Activated CD4-positive, CD25-positive, alpha-beta regulatory T cell (primary cell): ENCODE measurements at regions not wholly inside any gene's neighbourhood (a gene's known extent, or its start where the extent isn't known, plus 50 kb on each side); places are given as distances from the start of the nearest gene placed in this dataset.
"Not testable (repeated sequence)": the region's sequence is repeated elsewhere in the genome, so short reads cannot be mapped to it uniquely, and the experiment has no call there.

Experiments used
- DNase-seq, 4 experiments: peaks; one replicate each; lab custom pipeline; 2025; lab: John Stamatoyannopoulos, UW

DNA sequence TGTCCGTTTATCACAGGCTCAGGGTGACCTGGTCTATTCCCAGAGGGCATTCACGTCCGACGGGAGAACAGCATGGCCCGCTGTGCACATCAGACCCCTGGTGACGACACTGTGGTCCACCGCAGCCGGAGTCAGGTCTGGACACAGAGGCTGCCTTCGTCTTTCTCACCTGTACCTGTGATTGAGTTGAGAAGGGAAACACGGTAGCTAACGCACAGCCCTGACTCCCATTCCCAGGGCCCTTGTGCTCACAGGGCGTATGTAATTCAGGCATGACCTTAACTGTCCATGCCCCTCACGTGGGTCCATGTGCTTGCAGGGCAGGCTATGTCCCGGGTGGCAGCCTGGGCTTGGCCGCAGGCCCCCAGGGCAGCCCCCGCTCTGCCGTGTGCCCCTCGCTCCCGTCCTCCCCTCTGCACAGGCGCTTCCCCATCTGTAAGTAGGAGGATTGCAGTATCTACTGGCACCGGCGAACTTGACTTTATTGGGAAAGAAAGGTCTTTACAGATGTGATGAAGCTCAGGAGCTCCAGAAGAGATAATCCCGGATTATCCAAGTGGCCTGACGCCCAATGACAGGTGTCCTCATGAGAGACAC lies 221.3 kb upstream of the TCERG1L start:
- DNase-seq, result no peak

DNA sequence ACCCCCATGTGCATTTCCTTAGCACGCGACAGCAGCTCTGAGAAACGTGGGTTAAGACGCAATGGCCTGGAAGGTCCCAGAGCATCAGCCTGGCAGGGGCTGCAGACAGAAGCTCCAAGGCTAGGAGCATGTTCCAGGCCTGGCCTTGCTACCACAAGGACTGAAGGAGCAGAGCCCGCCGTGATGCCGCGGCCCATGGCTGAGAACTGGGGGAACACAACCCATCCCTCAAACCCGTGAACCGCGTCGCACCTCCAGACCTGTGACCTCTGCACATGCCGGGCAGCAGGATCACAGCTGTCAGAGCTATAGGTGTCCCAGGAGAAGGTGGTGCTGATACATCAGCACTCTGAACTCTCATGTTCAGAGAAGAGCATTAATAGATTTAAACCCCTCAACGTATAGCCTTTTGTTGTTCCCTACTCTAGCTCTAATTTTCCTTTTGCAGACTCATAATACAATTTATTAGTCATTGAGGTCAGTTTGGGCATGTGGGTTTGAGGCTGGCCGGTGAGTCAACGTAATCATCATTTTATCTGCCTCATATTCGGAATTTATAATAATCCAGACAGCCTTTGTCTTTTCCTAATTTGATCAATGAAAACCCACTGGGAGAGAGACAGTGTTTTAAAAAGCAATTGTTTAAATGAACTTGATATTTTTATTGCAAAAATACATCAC lies 222.5 kb upstream of the TCERG1L start:
- no peak for DNase-seq

DNA sequence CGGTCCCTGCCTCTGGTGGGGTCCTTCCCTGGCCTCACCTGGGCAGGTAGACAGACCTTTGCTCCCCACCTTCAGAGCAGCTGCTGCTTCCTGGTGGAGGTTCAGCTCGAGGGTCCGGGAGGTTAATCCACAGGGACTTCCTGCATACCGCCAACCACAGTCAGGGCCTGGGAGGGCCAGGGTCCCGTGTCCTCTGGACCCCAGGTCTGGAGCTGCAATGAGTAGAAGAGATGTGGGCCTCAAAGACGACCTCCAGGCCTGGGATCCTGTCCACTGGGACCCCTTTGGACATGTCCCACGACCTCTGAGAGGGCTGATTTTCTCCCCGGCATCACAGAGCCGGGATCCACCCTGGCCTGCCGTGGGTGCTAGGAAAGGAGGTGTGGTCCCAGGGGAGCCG lies 223.3 kb upstream of the TCERG1L start:
- DNase-seq, result no peak

DNA sequence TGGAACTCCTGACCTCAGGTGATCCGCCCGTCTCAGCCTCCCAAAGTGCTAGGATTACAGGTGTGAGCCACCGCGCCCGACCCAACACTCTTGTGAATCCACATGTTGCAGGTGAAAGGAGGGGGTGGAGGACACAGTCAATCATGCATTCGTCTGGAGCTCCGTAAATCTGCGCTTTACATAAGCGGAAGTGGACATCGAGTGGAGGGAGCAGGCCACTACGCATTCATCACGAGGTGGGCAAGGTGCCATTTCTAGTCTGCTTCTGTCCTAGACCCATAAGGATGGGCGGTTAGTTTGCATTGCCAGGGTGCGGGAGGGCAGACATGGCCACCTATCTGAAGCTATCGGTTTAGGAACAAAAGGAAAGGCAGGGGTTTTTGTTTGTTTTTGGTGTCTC lies 225.2 kb upstream of the TCERG1L start:
- no peak for DNase-seq

DNA sequence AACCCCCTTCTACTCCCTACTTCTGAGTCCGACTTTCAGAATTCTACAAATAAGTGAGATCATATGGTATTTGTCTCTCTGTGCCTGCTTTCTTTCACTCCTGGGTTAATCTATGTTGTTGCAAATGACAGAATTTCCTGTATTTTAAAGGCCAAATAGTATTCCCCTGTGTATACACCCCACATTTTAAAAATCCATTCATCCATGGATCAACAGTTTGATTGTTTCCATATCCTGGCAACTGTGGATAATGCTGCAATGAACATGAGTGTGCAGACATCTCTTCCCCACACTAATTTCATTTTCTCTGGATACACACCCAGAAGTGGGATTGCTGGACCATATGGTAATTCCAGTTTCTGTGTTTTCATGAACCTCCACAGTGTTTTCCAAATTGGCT lies 225.8 kb upstream of the TCERG1L start:
- no peak for DNase-seq

DNA sequence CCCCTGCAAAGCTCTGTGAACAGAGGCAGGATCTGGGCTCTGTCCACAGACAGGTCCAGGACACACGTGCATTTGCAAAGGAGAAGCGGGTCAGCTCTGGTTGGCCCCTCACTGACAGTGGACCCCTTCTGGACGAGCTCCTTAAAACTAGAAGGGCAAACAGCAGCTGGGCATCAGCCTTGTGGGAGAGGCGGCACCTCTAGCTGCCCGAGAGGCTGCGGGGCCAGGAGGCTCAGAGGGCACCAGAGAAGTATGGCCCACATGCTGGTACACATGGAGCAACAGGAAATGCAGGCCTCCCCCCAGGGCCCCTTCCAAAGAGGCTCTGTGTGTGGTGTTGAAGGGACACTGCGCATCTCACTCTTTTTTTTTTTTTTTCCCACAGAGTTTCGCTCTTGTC lies 233.0 kb upstream of the TCERG1L start:
- DNase-seq, result no peak

DNA sequence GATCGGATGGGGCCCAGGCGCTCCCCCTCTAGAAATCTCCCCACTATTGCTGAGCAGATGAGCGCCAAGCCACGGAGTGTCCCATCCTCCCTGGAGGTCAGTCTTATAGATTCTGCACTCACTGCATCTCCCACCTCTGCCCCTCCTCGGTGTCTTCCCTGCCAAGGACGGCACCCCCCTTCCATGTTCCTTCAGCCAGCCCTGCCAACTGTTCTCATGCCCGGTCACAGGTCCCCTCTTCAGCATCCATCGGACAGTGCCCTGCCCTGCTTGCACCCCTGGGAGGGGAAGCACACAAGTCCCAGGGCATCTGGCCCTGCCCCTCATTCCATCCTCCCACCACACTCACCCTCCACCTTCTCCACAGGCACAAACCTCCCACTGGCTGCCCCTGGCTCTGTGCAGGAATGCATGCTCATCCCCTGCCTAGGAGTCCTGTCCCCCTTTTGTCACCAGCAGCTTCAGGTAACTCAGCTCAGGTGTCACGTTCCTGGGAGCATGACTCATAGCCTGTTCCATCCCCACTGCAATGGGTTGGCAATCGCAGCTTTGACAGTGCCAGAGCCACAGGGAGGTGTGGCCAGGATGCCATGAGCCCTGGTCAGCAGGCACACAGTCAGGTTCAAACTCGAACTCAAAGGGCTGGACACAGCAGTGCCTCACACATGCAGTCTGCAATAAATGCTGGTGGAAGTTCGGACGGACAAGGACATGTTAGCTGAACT lies 234.7 kb upstream of the TCERG1L start:
- DNase-seq, result no peak

DNA sequence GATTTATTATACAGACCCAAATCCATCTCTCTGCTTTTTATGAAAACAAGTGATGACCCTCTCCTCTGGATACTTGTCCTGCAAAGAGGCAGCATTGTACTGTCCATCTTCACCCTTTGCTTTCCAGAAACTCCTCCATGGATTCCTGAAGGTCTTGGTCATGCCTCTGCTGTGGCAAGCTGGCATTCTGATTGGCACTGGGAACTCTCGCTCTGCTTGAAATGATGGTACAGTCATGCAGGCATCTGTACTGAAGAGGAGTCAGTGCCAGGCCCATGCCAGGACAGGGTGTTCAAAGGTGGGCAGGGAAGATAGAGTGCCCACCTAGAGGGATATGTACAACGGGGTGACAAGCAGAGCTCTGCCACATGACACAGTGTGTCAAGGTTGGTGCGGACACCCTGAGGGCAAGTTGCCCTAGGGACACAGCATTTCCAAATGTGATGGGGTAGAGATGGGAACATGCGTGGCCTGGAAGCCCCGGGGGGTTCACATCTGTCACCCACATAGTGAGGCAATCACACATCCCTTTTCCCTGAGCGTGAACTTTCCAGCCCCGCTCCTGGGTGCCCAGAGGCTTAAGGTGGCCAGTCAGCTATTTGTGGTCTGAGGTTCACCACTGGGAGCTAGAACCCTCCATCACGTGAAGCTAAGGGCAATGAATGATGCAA lies 235.7 kb upstream of the TCERG1L start:
- no peak for DNase-seq

DNA sequence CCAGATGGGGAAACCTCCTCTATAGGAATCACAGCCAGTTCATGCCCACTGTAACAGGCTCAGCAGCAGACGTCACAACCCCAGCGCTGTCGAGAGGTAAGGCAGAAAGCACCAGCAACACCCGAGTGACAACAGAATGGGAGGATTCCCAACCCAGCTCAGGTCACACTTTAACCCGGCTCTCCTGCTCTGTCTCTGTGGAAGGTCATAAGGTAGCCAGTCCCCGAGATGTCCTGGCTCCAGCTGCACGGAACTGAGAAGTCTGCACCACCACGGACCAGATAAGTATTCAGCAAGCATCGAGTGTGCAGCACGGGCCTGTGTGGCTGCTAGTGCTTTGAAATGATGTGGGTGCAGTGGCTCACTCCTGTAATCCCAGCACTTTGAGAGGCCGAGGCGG lies 236.7 kb upstream of the TCERG1L start:
- no peak for DNase-seq

DNA sequence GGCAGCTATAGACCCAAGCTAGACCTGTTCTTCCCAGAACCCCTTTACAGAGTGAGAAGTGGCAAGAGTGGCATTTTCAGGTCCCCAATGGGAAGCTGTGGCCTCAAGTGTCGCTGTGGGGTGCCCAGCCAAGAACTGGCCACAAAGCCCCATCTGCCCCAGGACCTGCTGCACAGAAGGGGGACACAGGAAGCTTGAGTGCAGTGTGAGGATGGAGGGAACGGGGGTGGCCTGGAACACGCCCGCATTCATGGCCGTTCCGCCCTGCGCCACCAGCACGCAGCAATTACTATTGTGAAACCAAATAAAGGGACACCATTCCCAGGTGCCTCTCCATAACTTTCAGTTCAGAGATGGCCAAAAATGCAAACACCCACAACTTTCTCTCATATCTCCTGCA lies 237.6 kb upstream of the TCERG1L start:
- DNase-seq, result no peak

DNA sequence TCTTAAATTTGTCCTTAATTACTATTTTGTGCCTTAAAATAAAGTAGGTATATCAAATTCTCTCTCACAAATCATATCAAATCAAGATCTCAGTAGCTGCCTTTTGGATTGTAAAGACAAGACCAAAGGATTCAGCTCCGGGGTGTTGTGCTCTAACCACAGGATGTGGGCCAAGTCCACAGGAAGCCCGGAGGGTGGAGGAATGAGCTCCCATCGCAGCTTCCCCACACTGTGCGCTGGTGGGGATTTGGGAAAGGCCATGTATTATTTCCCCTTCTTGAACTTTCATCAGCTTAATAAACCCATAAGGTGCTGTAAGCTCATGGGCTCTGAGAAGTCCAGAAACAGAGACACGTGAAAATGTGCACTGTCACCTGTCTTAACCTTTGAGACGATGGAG lies 241.6 kb upstream of the TCERG1L start:
- DNase-seq, result no peak

DNA sequence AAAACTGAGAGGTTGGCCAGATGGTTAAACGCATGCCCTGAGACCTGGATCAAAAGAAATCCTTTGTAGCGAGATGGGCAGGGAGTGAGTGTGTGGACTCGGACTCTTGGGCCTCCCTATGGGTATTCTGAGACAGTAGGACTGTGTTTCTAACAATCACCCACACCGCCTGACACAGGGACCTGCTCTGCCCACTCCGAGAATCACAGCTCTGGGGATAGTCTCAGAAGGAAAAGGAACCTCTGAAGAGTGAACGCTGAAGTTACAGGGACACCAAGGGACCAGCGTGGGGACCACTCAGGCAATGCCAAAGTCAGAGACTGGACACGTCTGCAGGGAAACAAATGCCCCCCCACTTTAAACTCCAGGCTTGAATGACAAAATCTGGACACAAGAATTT lies 242.1 kb upstream of the TCERG1L start:
- no peak for DNase-seq

DNA sequence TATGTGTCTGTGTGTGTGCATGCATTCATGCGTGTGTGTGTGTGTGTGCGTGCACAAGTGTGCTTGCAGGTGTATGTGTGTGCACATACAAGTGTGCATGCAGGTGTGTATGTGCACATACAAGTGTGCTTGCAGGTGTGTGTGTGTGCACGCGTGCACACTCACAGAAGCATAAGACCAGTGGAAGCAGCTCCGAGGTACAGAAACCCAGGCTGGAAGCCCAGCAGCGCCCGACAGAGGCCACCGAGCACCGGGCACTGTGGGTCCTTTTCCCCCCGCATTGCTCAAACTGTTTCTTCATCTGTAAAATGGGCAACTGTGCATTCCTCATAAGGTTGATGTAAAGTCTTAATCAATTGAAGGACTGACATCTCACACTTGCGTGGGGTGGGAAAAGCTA lies 243.3 kb upstream of the TCERG1L start:
- no peak for DNase-seq

DNA sequence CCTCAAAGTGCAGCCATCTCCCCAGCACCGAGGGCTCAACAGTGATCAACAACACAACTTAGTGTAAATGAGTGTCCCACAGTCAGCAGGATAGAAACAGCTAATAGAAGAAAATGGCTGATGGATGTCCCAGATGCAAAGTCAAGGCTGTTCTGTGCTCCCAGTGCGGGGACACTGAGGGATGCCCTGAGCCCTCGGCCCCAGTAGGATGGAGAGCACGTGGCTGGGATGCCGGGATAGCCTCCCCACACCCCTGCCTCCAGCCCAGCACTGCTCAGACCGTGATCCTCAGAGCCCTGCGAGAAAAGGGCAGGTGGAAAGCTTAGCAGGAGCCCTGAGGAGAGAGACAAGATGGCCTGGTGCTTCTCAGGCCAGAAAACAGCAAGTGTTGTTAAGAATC lies 243.9 kb upstream of the TCERG1L start:
- DNase-seq, result no peak

DNA sequence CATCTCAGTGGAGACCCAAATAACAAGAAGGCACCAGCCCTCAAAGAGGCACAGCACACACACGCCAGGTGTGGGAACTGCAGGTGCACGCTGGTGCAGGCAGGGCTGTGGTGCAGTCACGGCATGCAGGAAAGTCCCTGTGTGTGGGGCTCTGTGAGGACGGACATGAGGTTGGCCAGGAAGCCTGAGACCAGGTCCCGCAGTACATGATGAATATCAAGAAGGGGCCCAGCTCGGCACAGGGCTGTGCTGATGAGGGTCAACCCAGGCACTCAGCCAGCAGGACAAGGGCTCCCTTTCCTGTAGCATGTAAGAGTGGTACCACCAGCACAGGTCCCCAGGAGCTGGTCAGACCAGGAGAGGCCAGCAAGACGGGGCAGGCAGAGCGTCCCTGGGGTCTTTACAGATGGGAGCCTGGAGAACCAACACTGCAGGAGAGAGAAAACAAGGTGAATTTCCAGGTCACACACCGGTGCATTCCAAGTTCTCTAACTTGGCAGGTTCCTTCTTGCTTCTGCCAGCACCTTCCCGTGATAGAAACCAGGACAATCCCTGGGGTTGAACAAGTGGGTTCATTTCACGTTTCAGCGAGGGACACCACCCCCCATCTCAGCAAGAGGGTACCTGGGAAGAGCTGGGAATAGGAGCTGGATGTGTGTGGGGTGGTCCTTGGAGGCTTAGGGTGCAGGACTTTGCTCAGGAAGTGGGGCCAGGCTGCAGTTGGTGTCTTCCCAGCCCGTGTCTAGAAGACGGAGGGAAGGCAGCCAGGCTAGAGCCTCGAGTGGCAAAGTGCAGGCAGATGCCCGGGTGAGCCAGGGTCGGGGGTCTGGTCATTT lies 244.8 kb upstream of the TCERG1L start:
- no peak for DNase-seq

DNA sequence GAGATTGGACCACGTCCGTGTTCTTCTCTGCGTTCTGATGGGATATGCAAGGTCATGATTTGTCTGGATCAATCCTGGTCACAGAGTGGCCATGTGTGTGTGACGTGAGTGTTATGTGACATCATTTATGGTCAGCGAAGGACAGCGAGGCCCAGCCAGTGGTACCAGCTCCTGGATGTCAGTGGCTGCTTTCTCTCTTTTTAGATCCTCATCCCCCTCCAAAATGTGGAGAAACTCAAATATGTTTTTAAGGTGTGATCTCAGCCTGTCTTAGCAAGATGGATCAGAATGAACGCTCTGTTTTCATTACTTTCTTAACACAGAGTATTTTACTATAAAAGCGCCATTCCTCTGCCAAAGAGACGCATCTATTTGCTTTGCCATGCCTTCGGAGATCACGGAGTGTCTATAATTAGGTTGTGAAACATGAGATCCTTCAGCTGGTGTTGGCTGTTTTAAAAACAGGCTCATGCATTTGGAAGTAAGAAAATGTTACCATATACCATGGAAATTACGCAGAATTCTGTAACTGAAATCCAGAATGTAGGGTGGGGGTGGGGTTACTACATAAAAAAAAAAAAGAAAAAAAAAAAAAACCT lies 245.5 kb upstream of the TCERG1L start:
- no peak for DNase-seq

DNA sequence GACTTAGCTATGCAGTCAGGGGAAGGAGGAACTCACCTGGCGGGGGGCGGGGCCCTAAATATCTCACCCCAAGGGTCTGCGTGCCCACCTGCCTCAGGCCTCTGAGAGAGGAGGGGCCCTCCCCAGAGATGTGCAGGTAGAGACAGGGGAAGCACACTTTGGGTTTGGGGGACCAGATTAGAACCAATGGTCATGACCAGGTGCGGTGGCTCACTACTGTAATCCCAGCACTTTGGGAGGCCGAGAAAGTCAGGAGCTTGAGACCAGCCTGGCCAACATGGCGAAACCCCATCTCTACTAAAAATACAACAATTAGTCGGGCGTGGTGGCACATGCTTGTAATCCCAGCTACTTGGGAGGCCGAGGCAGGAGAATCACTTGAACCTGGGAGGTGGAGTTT lies 246.4 kb upstream of the TCERG1L start:
- DNase-seq, result not testable (repeated sequence)

DNA sequence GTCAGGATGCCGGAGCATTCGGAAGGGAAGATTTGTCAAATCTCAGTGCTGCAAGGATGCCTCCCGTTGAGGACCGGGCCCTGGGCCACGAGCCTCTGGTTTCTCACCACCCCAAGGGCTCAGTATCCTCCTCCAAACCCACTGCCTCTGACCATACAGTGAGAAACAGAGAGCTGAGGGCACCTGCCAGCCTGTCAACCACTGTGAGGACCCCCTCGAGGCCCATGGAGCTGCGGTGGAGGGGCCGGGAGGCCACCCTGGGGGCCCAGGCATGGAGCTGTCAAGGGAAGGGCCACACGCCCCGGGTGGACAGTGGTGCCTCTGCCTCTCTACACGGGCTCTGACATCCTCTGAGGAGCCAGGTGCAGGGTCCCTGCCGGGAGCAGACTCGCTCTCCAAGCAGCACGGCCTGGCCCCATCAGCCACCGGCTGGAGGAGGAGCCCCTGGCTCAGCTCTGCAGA lies 248.0 kb upstream of the TCERG1L start:
- DNase-seq, result no peak

DNA sequence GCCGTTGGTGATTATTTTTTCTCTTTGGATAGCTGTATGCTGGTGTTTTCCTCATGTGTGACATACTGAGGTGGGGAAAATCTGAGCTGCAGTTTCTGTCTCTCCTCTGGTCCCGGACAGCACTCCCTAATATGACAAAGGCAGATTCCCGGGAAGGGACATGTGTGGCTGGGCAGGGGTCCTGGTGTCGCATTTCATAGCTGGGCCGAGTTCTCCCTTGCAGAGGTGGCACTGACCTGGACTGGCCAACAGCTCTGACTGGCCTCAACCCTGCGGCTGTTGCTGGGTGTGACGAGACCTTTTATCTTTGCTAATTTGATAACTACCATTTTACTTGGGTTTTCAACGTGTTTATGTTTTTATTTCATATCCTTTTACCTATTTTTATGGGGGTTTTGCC lies 248.6 kb upstream of the TCERG1L start:
- no peak for DNase-seq

DNA sequence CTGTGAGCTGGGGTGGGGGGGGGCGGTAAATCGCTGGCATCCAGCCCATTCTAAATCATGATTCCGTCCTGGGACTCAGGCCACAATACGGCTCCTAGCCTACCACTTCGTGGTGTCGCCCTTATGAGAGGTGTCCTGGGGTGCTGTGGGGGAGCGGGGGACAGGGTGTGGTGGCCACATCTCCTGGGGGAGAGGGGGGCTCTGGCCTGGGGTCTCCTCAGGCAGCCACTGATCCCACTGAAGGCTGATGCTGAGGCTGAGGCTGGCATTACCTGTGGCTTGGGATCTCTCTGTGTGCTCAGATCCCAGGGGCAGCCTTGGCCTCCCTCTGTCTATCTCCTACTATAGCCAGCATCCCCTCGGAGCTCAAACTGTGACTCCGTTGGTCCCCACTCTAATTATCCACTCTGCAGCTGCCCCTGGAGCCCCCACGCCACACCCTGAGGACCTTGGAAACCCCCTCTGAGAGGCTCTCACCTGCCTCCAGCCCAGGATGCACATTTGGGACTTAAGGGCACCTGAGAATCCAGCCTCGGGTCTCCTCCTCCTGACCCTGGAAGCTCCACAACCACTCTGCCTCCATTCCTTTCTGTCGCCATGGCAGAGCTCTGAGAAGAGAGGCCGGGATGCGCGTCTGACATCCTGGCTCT lies 249.3 kb upstream of the TCERG1L start:
- DNase-seq, result no peak

DNA sequence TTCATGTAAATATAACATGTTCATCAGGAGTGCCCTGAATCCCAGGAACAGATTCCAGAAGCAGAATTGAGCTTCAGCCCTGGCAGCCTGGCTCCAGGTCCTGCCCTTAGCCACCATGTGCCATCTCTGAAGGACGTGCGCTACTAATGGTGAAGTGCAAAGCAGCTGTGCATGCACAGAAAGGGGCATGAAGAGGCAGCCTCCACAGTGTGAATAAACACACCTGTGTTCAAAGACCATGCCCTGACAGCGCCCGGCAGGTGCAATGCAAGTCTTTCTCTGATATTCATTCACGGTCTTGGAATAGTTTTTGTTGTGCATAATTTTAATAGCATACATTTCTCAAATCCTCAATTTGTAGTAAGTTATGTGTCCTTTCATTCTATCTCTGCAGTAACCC lies 250.4 kb upstream of the TCERG1L start:
- DNase-seq, result no peak
